ENCODE measurements at regions not wholly inside any gene's neighbourhood (a gene's known extent, or its start where the extent isn't known, plus 50 kb on each side); places are given as distances from the start of the nearest gene placed in this dataset.

DNA sequence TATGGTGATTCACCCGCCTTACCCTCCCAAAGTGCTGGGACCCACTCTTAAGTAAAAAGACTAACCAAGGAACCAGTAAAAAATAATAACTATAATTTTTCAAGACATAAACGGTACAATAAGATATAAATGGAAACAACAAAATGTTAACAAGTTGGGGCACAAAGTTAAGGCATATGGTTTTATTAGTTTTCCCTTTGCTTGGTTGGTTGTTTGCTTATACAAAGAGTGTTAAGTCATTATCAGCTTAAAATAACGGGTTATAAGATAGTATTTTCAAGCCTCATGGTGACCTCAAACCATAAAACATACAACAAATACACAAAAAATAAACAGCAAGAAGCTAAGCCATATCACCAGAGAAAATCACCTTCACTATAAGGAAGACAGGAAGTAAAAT lies 406.1 kb downstream of the SEC23A start:
- Histone ChIP-seq H3K9me3 (ENCODE audit: control insufficient read depth in 1 of 2, insufficient read depth in 1 of 2, low read length in 2 of 2) (no peaks in the 10 kb centered on the region), H3K4me1 (ENCODE audit: insufficient read depth, low read length) (no peaks in the 10 kb centered on the region), H3K27me3 (ENCODE audit: control insufficient read depth in 1 of 2, insufficient read depth in 2 of 2, low read length in 2 of 2) (no peaks in the 10 kb centered on the region), H3K27ac (ENCODE audit: low read depth in 1 of 2, low read length in 2 of 2) (no peak overlapping the region), H3K4me3 (ENCODE audit: low read length) (no peak overlapping the region), H3K36me3 (ENCODE audit: insufficient read depth, low read length) (no peaks in the 10 kb centered on the region)
- TF ChIP-seq, protein P1, sequence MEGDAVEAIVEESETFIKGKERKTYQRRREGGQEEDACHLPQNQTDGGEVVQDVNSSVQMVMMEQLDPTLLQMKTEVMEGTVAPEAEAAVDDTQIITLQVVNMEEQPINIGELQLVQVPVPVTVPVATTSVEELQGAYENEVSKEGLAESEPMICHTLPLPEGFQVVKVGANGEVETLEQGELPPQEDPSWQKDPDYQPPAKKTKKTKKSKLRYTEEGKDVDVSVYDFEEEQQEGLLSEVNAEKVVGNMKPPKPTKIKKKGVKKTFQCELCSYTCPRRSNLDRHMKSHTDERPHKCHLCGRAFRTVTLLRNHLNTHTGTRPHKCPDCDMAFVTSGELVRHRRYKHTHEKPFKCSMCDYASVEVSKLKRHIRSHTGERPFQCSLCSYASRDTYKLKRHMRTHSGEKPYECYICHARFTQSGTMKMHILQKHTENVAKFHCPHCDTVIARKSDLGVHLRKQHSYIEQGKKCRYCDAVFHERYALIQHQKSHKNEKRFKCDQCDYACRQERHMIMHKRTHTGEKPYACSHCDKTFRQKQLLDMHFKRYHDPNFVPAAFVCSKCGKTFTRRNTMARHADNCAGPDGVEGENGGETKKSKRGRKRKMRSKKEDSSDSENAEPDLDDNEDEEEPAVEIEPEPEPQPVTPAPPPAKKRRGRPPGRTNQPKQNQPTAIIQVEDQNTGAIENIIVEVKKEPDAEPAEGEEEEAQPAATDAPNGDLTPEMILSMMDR (IDR thresholded peaks at IDR 0.05): no peak
- intact Hi-C loops (cut with DNase I, micrococcal nuclease): no loop called here
- Mint-ChIP-seq H3K4me1 (ENCODE audit: low read depth) (no peaks in the 10 kb centered on the region), H3K36me3 (ENCODE audit: low read depth) (no peaks in the 10 kb centered on the region), H3K4me3 (no peak overlapping the region), H3K27me3 (no peaks in the 10 kb centered on the region), H3K9me3 (peaks cover 13% of the 10 kb centered on the region), H3K27ac (no peak overlapping the region)
- ATAC-seq (ENCODE audit: poor library complexity) (no peak), DNase-seq (no peak)
- POLR2A ChIA-PET: no interaction called here
- CTCF ChIA-PET: no interaction called here

- intact Hi-C loops (cut with DNase I, micrococcal nuclease): no loop called here
- no peaks in the 10 kb centered on the region for H3K36me3 Mint-ChIP-seq (ENCODE audit: low read depth)
- CTCF ChIA-PET: no interaction called here
Measured at GRCh38 chr14:38693423-38693822, 409.6 kb downstream of the SEC23A start.

DNA sequence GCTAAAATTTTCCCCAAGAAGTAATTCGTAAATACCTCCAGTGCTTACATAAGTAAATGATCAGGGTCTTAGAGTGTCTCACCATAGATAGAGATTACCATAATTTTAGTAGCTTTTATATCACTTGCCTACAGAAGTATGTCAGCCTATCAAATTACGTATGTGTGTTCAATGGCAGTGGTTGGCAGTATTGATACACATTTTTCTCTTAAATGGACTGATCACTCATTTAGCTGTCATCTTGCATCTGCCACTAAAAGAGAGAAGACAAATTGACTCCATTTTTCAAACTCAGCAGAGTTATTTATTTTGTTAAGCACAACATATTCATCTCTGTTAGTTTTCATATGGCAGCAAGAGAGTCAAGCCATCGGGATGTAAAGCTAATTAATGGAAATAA lies 413.1 kb upstream of the CLEC14A start:
- Mint-ChIP-seq H3K27me3 (no peaks in the 10 kb centered on the region), H3K4me1 (ENCODE audit: low read depth) (no peaks in the 10 kb centered on the region), H3K27ac (no peak overlapping the region), H3K4me3 (no peak overlapping the region), H3K9me3 (peaks cover 4% of the 10 kb centered on the region), H3K36me3 (ENCODE audit: low read depth) (no peaks in the 10 kb centered on the region)
- no peaks in the 10 kb centered on the region for H3K4me1 ChIP-seq (ENCODE audit: insufficient read depth, low read length)
- ChIA-PET POLR2A (no interaction called here), CTCF (no interaction called here)
- TF ChIP-seq, protein P1 (IDR thresholded peaks at IDR 0.05): no peak
- no peaks in the 10 kb centered on the region for H3K9me3 ChIP-seq (ENCODE audit: control insufficient read depth in 1 of 2, insufficient read depth in 1 of 2, low read length in 2 of 2)
- H3K36me3 ChIP-seq (ENCODE audit: insufficient read depth, low read length): no peaks in the 10 kb centered on the region
- H3K27ac ChIP-seq (ENCODE audit: low read depth in 1 of 2, low read length in 2 of 2): no peak overlapping the region
- DNase-seq (no peak), ATAC-seq (ENCODE audit: poor library complexity) (no peak)
- no peak overlapping the region for H3K4me3 ChIP-seq (ENCODE audit: low read length)
- H3K27me3 ChIP-seq (ENCODE audit: control insufficient read depth in 1 of 2, insufficient read depth in 2 of 2, low read length in 2 of 2): no peaks in the 10 kb centered on the region
- intact Hi-C loops (cut with DNase I, micrococcal nuclease): no loop called here

More at GRCh38 chr14:38693423-38693822, 409.6 kb downstream of the SEC23A start:
- TF ChIP-seq, protein P1 (IDR thresholded peaks at IDR 0.05): no peak
- H3K4me1 Mint-ChIP-seq (ENCODE audit: low read depth): no peaks in the 10 kb centered on the region
- POLR2A ChIA-PET: no interaction called here
- H3K9me3 Mint-ChIP-seq: peaks cover 6% of the 10 kb centered on the region
- H3K4me3 Mint-ChIP-seq: no peak overlapping the region
- no peaks in the 10 kb centered on the region for H3K9me3 ChIP-seq (ENCODE audit: control insufficient read depth in 1 of 2, insufficient read depth in 1 of 2, low read length in 2 of 2)
- no peak overlapping the region for H3K4me3 ChIP-seq (ENCODE audit: low read length)
- DNase-seq (no peak), ATAC-seq (ENCODE audit: poor library complexity) (no peak)
- no peak overlapping the region for H3K27ac Mint-ChIP-seq
- no peaks in the 10 kb centered on the region for H3K27me3 ChIP-seq (ENCODE audit: control insufficient read depth in 1 of 2, insufficient read depth in 2 of 2, low read length in 2 of 2)
- H3K27me3 Mint-ChIP-seq: no peaks in the 10 kb centered on the region
- H3K27ac ChIP-seq (ENCODE audit: low read depth in 1 of 2, low read length in 2 of 2): no peak overlapping the region
- H3K4me1 ChIP-seq (ENCODE audit: insufficient read depth, low read length): no peaks in the 10 kb centered on the region
- no peaks in the 10 kb centered on the region for H3K36me3 ChIP-seq (ENCODE audit: insufficient read depth, low read length)
